ENCODE measurements at regions not wholly inside any gene's neighbourhood (a gene's known extent, or its start where the extent isn't known, plus 50 kb on each side); places are given as distances from the start of the nearest gene placed in this dataset.
"Not testable (repeated sequence)": the region's sequence is repeated elsewhere in the genome, so short reads cannot be mapped to it uniquely, and the experiment has no call there.

- DNase-seq (ENCODE audit: low read depth); in situ Hi-C loops (cut with HindIII; ENCODE audit: low pct_unique_long_range_greater_than_20kb, low sequenced_read_pairs): not testable (repeated sequence)
Measured at GRCh38 chr1:78203410-78203982, 157.7 kb downstream of the GIPC2 start.

DNA sequence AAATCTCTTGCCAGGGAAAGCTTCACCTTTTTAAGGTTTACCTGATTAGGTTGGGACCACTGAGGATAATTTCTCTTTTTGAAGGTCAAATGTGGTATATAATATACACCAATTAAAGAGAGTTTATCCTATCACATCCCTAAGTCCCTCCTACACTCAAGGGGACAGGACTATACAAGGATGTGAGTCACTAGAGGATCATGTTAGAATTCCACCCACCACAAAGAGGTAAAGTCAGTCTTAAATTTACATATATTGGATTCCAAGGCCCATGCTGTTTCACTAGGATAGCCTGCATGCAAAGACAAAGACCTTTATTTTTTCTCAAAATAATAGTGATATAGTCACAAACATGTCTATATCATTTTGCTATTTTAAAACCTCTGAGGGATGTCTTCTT, 164.4 kb downstream of the GIPC2 start:
- DNase-seq (ENCODE audit: low read depth): no peak
- in situ Hi-C loops (cut with HindIII; ENCODE audit: low pct_unique_long_range_greater_than_20kb, low sequenced_read_pairs): no loop called here

DNA sequence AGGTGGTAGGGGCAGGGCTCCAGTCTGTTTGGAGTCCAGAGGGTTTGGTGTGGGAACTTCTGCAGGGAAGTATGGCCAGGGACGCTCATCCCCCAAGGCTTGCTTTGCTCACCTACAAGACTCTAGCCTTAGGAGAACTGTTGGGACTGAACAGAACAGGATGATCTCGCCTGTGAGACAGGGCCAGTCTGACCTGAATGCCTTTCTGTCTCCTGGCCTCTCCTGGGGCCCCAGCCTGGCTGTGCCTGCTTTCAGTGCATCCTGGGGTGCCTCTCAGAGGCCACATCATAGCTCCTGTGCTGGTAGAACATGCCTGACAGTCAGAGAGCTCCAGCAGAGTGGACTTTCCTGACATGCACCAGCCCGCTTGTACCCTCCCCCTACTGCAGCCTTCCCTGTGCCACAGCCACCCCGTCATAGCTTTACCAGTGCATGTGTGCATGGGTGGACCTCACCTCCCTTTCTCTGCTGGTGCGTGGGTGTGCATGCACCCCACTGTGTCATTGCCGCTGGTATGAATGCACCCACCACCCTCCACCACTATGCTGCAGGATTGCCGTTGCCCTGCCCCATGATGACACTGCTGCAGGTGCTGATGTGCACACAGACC, 165.8 kb downstream of the GIPC2 start:
- in situ Hi-C loops (cut with HindIII; ENCODE audit: low pct_unique_long_range_greater_than_20kb, low sequenced_read_pairs): no loop called here

GRCh38 chr1:78214334-78214733, 168.6 kb downstream of the GIPC2 start:
- in situ Hi-C loops (cut with HindIII; ENCODE audit: low pct_unique_long_range_greater_than_20kb, low sequenced_read_pairs): no loop called here
- no peak for DNase-seq (ENCODE audit: low read depth)

More for the DNA sequence above, 165.8 kb downstream of the GIPC2 start:
- no peak for DNase-seq (ENCODE audit: low read depth)

GRCh38 chr1:78222225-78222959, 176.6 kb downstream of the GIPC2 start:
- in situ Hi-C loops (cut with HindIII; ENCODE audit: low pct_unique_long_range_greater_than_20kb, low sequenced_read_pairs): no loop called here
- no peak for DNase-seq (ENCODE audit: low read depth)

- in situ Hi-C loops (cut with HindIII; ENCODE audit: low pct_unique_long_range_greater_than_20kb, low sequenced_read_pairs): no loop called here
- DNase-seq (ENCODE audit: low read depth): no peak
Measured at GRCh38 chr1:78222960-78223358, 177.2 kb downstream of the GIPC2 start.

DNA sequence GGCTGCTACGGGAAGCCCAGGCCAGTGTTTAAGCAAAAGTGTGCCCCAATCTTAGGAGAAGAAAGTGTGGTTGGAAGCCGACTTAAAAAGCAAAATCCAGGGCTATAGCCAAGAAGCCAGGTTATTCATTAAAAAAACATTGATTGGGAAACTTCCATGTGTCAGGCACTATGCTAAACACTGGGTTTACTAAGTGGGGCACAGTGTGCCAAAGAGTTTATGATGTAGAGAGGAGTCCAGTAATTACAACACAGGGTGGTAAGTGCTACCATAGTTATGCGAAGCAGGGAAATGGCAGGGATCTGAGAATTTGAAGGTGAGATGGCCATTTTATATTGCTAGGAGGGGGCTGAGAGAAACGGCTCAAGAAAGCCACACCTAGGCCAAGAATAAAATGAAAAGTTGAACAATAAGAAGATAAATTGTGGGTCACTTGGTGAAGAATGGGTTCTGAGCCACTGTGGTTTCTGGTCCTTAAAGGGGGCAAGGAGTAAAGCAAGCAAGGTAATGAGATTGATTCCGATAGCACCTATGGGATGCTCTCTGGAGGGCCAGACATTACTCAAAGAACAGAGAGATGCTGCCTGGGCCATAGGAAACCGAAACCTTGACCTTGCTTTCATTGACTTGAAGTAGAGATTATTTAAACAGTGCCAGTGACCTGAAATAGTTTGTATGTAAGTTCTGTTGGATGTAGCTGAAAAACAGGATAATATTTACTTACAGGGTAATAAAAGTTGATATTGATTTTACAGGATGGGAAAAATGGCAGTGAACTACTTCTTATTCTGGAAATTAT, 177.8 kb downstream of the GIPC2 start:
- DNase-seq (ENCODE audit: low read depth): no peak
- in situ Hi-C loops (cut with HindIII; ENCODE audit: low pct_unique_long_range_greater_than_20kb, low sequenced_read_pairs): no loop called here

- in situ Hi-C loops (cut with HindIII; ENCODE audit: low pct_unique_long_range_greater_than_20kb, low sequenced_read_pairs): no loop called here
- no peak for DNase-seq (ENCODE audit: low read depth)
Measured at GRCh38 chr1:78224246-78224785, 178.6 kb downstream of the GIPC2 start.

- no peak for DNase-seq (ENCODE audit: low read depth)
- in situ Hi-C loops (cut with HindIII; ENCODE audit: low pct_unique_long_range_greater_than_20kb, low sequenced_read_pairs): no loop called here
Measured at GRCh38 chr1:78224861-78225552, 179.2 kb downstream of the GIPC2 start.

DNA sequence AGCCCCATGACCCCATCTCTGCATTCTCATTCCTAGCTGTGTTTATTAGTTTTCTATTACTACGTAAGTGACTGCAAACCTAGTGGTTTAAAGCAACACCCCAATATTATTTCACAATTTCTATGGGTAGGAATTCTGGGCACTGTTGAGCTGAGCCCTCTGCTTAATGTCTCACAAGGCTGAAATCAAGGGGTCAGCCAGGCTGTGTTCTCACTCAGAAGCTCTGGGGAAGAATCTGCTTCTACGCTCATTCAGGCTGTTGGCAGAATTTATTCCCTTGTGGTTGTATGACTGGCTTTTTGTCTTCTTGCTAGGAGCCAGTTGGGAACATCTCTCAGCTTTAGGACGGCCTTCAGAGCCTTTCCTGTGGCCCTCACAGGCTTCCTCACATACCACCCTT, 181.0 kb downstream of the GIPC2 start:
- no peak for DNase-seq (ENCODE audit: low read depth)
- in situ Hi-C loops (cut with HindIII; ENCODE audit: low pct_unique_long_range_greater_than_20kb, low sequenced_read_pairs): no loop called here

- in situ Hi-C loops (cut with HindIII; ENCODE audit: low pct_unique_long_range_greater_than_20kb, low sequenced_read_pairs): no loop called here
- DNase-seq (ENCODE audit: low read depth): no peak
Measured at GRCh38 chr1:78227705-78228635, 182.2 kb downstream of the GIPC2 start.

- DNase-seq (ENCODE audit: low read depth): no peak
- in situ Hi-C loops (cut with HindIII; ENCODE audit: low pct_unique_long_range_greater_than_20kb, low sequenced_read_pairs): no loop called here
Measured at GRCh38 chr1:78229344-78229743, 183.6 kb downstream of the GIPC2 start.

- in situ Hi-C loops (cut with HindIII; ENCODE audit: low pct_unique_long_range_greater_than_20kb, low sequenced_read_pairs): no loop called here
- DNase-seq (ENCODE audit: low read depth): no peak
Measured at GRCh38 chr1:78231477-78231876, 185.7 kb downstream of the GIPC2 start.

- DNase-seq (ENCODE audit: low read depth): no peak
- in situ Hi-C loops (cut with HindIII; ENCODE audit: low pct_unique_long_range_greater_than_20kb, low sequenced_read_pairs): no loop called here
Measured at GRCh38 chr1:78231894-78232293, 186.1 kb downstream of the GIPC2 start.

- DNase-seq (ENCODE audit: low read depth): no peak
- in situ Hi-C loops (cut with HindIII; ENCODE audit: low pct_unique_long_range_greater_than_20kb, low sequenced_read_pairs): no loop called here
Measured at GRCh38 chr1:78232630-78233029, 186.9 kb downstream of the GIPC2 start.

DNA sequence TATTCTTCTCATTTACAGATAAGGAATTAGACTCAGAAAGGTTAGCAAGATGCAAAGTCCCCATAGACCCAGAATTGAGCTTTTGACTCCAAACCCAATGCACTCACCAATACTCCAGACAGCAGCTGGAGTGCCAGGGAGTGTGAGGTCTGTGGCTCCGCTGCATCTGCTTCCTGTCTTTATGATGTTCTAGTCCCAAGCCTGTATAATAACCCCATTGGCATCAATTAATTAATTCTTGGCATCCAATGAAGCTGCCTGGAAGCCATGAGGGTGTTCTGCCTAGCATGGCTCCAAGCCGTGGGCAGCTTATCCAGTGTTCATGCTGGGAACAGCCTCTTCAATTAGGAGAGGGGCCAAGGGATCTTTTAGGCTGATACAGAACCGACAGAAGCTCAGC, 188.7 kb downstream of the GIPC2 start:
- in situ Hi-C loops (cut with HindIII; ENCODE audit: low pct_unique_long_range_greater_than_20kb, low sequenced_read_pairs): no loop called here

DNA sequence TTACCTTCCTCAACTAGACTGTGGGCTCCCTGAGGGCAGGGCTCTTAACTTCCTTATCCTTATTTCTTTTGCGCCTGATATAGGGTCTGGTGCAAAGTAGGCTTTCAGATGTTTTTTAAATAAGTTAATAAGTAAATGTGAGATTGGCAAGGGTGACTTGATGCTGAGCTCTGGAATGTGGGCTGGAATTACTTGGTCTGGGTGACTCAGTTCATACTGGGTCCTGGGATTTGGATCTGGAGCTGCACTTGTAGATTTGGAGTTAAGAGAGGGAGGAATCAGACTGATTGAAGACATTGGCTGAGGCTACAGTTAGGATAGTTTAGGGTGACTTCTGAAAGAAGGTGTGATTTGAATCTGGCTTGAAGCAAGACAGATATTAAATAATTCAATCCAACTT, 190.9 kb downstream of the GIPC2 start:
- in situ Hi-C loops (cut with HindIII; ENCODE audit: low pct_unique_long_range_greater_than_20kb, low sequenced_read_pairs): no loop called here
- no peak for DNase-seq (ENCODE audit: low read depth)

More for the DNA sequence above, 188.7 kb downstream of the GIPC2 start:
- DNase-seq (ENCODE audit: low read depth): no peak

Data from Caki2 (cell line).